Skin of body (tissue), 1 donor: ENCODE measurements at regions not wholly inside any gene's neighbourhood (a gene's known extent, or its start where the extent isn't known, plus 50 kb on each side); places are given as distances from the start of the nearest gene placed in this dataset.
A peak's percentile ranks its signal among the peaks of the same experiment; 100 is the strongest.

Experiments
- DNase-seq: peaks from one replicate; lab custom pipeline; 2025; lab: John Stamatoyannopoulos, UW

- DNase-seq, result no peak
Observed at GRCh38 chr3:43865887-43866528, 175.3 kb downstream of the ABHD5 start.

- no peak for DNase-seq
Observed at GRCh38 chr3:43866529-43867353, 176.0 kb downstream of the ABHD5 start.

DNA sequence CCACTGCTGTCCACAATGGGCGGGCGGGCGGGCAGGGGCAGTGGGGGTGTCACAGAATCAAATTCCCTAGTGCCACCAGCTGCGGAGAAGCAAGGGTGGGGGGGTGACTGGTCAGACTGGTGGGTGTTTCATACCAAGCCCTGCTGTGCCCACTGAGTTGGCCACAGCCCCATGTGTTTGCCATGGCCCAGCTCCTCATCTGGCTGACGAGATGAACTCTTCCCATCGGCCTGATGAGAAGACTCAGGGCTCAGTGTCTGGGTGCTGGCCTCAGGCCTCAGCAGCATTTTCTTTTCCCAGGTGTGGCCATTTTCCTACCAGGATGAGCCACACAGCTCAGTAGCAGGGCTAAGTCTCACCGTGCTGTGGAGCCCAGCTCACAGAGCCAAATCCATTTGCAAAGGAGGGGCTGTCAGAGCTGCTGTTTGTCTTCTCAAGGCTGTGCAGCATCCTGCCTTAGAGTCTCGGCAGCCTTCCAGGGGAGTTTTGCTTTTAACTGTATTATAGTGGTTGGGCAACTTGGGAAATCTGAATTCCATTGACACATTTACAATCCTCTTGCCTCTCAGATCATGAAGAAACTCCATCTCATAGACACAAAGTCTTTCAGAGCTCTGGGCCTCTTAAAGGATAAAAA lies 176.8 kb downstream of the ABHD5 start:
- no peak for DNase-seq

DNA sequence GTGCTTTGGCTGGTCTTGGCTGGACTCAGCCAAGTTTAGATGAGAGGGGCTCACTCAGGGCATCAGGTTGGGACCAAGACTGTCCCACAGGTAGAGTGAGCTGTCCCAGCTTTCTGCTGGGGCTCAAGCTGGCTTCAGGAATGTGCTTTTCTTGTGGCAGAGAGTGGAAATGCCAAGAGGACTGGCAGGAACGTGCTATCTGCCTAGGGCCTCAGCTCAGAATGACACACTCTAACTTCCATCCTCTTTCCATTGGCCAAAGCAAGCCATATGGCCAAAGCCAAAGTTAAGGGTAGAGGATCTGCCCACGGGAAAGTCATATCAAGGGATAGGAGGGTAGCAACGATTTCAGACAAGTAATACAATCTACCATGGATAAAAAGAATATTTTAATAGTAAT lies 178.8 kb downstream of the ABHD5 start:
- DNase-seq, result no peak

GRCh38 chr3:43870120-43870519 lies 179.4 kb downstream of the ABHD5 start:
- no peak for DNase-seq

DNA sequence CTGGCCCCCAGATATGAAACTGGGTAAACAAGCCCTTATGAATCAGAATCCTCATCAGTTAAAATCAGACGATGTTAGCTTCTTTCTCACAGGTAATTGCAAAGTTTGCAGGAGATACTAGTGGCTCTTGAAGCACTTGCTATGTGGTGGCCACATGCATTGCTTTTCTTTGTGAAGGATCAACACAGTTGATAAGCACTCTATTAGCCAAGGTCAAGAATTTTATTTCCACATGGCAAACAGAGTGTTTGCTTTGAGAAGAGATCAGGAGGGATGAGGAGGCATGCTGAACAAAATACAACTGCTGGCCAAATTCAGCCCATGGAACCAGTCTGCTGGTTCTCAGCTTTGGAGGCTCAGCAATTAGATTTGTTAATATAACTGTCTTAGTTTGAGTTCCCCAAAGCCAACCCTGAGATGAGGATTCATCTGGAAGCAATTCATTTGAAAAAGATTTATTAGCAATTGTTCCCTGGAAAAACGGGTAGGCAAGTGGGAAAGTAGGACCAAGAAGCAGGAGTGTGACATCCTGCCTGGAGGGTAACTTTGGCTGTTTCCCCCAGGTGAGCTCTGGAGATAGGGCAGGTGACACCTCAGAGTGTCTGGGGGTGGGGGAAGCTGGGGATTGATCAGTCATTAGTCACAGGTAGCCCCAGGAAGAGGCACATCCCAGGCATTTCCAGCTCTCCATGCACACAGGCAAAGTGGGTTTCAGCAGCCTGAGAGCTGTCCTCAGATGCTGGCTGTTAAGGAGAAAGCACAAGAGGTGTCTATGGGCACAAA lies 180.3 kb downstream of the ABHD5 start:
- no peak for DNase-seq

- DNase-seq, result no peak
Observed at GRCh38 chr3:43871627-43872245, 181.0 kb downstream of the ABHD5 start.

GRCh38 chr3:43872301-43872700 lies 181.6 kb downstream of the ABHD5 start:
- DNase-seq, result no peak

DNA sequence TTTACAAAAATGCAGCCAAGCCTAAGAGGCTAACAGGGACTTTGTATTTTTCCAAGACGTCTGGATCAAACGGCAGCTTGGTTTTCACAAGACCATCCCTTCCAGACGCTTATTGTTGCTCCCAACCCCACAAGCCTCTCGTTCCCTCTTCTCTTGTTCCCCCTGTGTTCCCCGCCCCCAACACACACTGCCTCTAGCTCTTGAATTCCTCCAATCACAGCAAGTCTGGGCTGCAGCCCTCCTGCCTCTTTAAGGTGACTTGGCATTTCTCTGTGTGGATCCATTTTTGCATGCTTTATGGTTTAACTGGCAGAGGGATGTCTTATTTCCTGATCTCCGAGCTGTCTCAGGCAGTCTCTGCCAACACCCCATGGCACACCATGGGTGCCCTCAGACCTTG lies 182.2 kb downstream of the ABHD5 start:
- no peak for DNase-seq

- DNase-seq, result no peak
Observed at GRCh38 chr3:43873723-43874122, 183.0 kb downstream of the ABHD5 start.

- no peak for DNase-seq
Observed at GRCh38 chr3:43874290-43874689, 183.6 kb downstream of the ABHD5 start.

- no peak for DNase-seq
Observed at GRCh38 chr3:43874731-43875130, 184.0 kb downstream of the ABHD5 start.

DNA sequence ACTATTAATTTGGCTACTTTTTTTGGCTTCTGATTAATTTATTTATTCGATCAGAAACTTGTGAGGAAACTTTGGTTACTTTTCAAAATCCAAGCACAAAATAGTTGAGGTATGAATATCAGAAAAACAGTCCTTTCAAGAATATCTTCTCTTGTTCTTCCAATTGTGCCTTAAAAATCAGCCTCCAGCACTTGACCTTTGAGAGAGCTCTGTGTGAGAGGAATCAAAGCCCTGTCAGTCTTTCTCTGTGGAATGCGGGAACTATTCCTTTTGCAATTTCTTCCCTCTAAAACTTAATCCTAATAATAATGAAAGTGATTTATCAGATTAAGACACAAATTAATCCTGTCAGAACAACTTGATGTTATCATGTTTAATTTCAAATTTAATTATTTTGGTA lies 185.9 kb downstream of the ABHD5 start:
- no peak for DNase-seq

- no peak for DNase-seq
Observed at GRCh38 chr3:43879166-43879565, 188.4 kb downstream of the ABHD5 start.

DNA sequence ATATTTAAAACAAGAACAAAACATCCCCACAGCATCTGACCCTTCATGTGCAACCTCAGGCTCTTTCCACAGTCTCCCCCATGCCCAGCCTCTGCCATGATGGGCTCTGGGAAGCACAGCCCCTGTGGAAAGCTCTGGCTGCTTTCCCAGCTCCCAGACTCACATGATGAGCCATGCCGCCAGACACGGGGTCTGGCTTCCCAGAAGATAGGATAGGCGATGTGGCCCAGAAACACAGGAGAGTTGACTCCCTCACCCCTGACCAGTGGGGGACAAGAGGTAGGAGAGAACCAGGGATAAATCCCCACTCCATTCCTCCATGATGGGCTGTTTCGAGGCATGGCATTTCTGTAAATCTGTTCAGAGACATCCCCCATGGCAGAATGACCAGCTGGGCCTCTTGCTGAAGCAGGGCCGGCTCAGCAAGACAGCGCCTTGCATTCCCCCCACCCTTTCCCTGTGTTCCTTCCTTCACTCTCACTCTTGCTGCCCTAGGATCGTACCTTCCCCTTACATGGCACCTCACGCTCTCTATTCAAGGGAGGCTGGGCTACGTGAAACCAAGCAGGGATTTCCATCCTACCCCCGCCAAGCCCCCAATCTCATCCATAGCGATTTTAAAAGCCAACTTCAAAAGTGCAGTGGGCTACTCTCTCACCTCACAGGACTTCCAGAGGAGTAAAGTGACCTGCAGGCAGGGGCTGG lies 192.4 kb downstream of the ABHD5 start:
- DNase-seq, result no peak

- DNase-seq, result no peak
Observed at GRCh38 chr3:43883729-43884396, 193.1 kb downstream of the ABHD5 start.

- DNase-seq, result no peak
Observed at GRCh38 chr3:43884581-43884980, 193.8 kb downstream of the ABHD5 start.

DNA sequence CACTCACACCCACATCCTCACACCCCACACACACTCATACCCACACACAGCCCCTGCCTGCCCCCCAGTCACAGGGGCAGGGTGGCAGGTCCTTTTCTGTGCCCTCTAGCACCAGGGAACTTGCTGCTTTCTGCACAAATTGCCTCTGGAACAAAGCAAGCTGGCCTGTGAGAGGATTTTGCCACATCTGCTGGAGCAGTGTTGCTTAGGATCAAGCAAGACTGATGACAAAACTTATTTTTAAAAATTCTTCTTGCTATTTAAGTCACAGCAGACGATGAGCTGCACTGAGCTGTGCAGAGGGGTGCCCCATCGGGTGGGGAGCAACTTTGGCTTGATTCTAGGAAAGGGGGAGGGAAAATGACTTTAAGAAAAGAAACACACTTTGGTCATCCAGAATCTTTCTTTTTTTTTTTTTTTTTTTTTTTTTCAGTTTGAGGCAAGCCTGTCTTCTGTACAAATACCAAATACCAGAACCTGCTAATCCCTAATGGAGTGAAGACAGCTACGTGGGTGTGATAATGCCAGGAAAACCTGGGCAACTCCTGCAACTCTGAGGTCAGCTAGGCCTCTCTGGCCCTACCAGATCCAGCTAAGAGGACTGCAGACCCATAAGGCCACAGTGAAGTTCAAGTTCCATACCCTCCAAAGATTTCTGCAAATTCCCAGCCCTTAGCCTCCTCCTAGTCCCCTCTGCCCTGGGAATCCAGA lies 195.3 kb downstream of the ABHD5 start:
- peak; percentile 32 for DNase-seq

DNA sequence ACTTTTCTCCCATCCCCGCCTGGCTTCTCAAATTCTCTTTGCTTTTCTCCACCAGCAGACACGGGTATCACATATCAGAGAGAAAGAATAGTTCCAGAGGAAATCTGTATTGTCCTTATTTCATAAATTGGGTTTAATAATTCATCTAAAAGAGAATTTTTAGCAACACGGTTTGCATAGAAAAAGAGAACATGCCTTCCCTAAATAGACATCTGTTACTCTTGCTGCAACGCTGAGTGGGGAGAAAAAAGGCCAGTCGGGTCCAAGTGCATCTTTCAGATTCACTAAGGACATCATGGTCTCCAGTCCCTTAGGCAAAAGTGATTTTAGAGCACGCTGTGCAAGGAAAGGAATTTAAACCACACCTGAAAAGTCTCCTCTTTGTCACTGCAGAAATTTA lies 201.3 kb downstream of the ABHD5 start:
- no peak for DNase-seq

DNA sequence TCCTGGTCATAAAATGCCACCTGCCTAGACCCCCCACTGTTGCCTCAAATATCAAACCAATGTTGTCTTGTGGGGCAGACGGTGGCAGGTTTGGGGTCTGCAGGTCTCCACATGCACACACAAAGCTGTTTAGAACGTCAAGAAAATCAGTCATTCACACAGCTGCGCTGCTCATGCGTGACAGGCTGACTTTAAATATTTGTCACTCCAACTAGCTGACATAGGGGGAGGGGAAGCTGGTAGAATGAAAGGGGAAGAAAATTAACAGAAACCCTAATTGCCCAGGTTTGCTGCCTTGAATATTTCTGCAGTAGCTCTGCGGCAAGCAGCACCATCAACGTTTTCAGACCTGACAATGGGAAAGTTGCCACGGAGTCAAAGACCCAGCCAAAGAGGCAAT lies 201.8 kb downstream of the ABHD5 start:
- no peak for DNase-seq
